Suprapubic skin (tissue), 4 donors: ENCODE measurements at regions not wholly inside any gene's neighbourhood (a gene's known extent, or its start where the extent isn't known, plus 50 kb on each side); places are given as distances from the start of the nearest gene placed in this dataset.

Source experiments
- CTCF ChIP-seq, 2 donors: fragments of 200-600 bp in 1 of 2; fragments of 450-650 bp in 1 of 2; sonication (generic) in 1 of 2; IDR thresholded peaks; one replicate each; pipeline ENCODE4 v1.5.1; 2016 to 2019; ENCODE audit warnings: antibody characterized with exemption in 2 of 2, mild to moderate bottlenecking in 1 of 2, moderate library complexity in 1 of 2
- EP300 ChIP-seq: sonication (generic); formaldehyde crosslinking; IDR thresholded peaks from one replicate; pipeline ENCODE4 v1.6.1; 2017; ENCODE audit warnings: antibody characterized with exemption
- POLR2A ChIP-seq, 2 donors: fragments of 450-650 bp; IDR thresholded peaks; one replicate each; pipeline ENCODE4 v1.6.1; 2017; ENCODE audit warnings: antibody characterized with exemption in 2 of 2, mild to moderate bottlenecking in 2 of 2, moderate library complexity in 2 of 2
- POLR2AphosphoS5 ChIP-seq, 3 donors: sonication (generic); formaldehyde crosslinking; IDR thresholded peaks; one replicate each; pipeline ENCODE4 v1.6.1; 2017; ENCODE audit warnings: antibody characterized with exemption in 3 of 3

GRCh38 chr12:87801860-87802720, 227.1 kb downstream of the C12orf50 start:
- TF ChIP-seq CTCF (IDR thresholded peaks at IDR 0.05) (no peak), POLR2AphosphoS5 (IDR thresholded peaks at IDR 0.05) (no peak), EP300 (no peak), POLR2A (IDR thresholded peaks at IDR 0.05) (no peak)
